ENCODE measurements at regions not wholly inside any gene's neighbourhood (a gene's known extent, or its start where the extent isn't known, plus 50 kb on each side); places are given as distances from the start of the nearest gene placed in this dataset.
A peak's percentile ranks its signal among the peaks of the same experiment; 100 is the strongest.

GRCh38 chr22:34934261-34934660, 131.7 kb upstream of the ISX start:
- H3K36me3 Mint-ChIP-seq (ENCODE audit: low read depth): no peaks in the 10 kb centered on the region
- H3K4me1 Mint-ChIP-seq: peaks cover 21% of the 10 kb centered on the region
- H3K27ac Mint-ChIP-seq: peak overlapping the region in 1 of 3 experiments; percentile 55
- H3K4me3 Mint-ChIP-seq: no peak overlapping the region
- H3K9me3 Mint-ChIP-seq: peaks cover 9% of the 10 kb centered on the region
- peaks cover 29% of the 10 kb centered on the region for H3K27me3 Mint-ChIP-seq (ENCODE audit: low read depth)
- TF ChIP-seq CTCF (IDR thresholded peaks at IDR 0.05; ENCODE audit: unreplicated experiment in 3 of 3): no peak

- H3K27me3 Mint-ChIP-seq (ENCODE audit: low read depth): peaks cover 5% of the 10 kb centered on the region
- H3K9me3 Mint-ChIP-seq: peaks cover 6% of the 10 kb centered on the region
- no peak overlapping the region for H3K4me3 Mint-ChIP-seq
- H3K4me1 Mint-ChIP-seq: no peaks in the 10 kb centered on the region
- H3K36me3 Mint-ChIP-seq (ENCODE audit: low read depth): no peaks in the 10 kb centered on the region
- TF ChIP-seq CTCF (IDR thresholded peaks at IDR 0.05; ENCODE audit: unreplicated experiment in 3 of 3): peak in 1 of 3 experiments; percentile 20
- no peak overlapping the region for H3K27ac Mint-ChIP-seq
Observed at GRCh38 chr22:34943830-34944229, 122.1 kb upstream of the ISX start.

GRCh38 chr22:34946339-34946985, 119.5 kb upstream of the ISX start:
- Mint-ChIP-seq H3K9me3 (no peaks in the 10 kb centered on the region), H3K4me1 (peaks cover 7% of the 10 kb centered on the region), H3K27me3 (ENCODE audit: low read depth) (peaks cover 5% of the 10 kb centered on the region), H3K27ac (no peak overlapping the region), H3K4me3 (no peak overlapping the region), H3K36me3 (ENCODE audit: low read depth) (no peaks in the 10 kb centered on the region)
- TF ChIP-seq CTCF (IDR thresholded peaks at IDR 0.05; ENCODE audit: unreplicated experiment in 3 of 3): no peak

GRCh38 chr22:34950489-34950888, 115.5 kb upstream of the ISX start:
- Mint-ChIP-seq H3K27ac (peak overlapping the region; percentile 60 to 80 (median 78)), H3K9me3 (no peaks in the 10 kb centered on the region), H3K27me3 (ENCODE audit: low read depth) (no peaks in the 10 kb centered on the region), H3K4me3 (no peak overlapping the region), H3K4me1 (peaks cover 7% of the 10 kb centered on the region), H3K36me3 (ENCODE audit: low read depth) (no peaks in the 10 kb centered on the region)
- TF ChIP-seq CTCF (IDR thresholded peaks at IDR 0.05; ENCODE audit: unreplicated experiment in 3 of 3): no peak

GRCh38 chr22:34951212-34951611, 114.7 kb upstream of the ISX start:
- no peaks in the 10 kb centered on the region for H3K9me3 Mint-ChIP-seq
- no peak for TF ChIP-seq CTCF (IDR thresholded peaks at IDR 0.05; ENCODE audit: unreplicated experiment in 3 of 3)
- peaks cover 7% of the 10 kb centered on the region for H3K4me1 Mint-ChIP-seq
- H3K27me3 Mint-ChIP-seq (ENCODE audit: low read depth): no peaks in the 10 kb centered on the region
- no peaks in the 10 kb centered on the region for H3K36me3 Mint-ChIP-seq (ENCODE audit: low read depth)
- H3K27ac Mint-ChIP-seq: peak overlapping the region in 1 of 3 experiments; percentile 60
- H3K4me3 Mint-ChIP-seq: no peak overlapping the region

- TF ChIP-seq CTCF (IDR thresholded peaks at IDR 0.05; ENCODE audit: unreplicated experiment in 3 of 3): no peak
Observed at GRCh38 chr22:34960005-34960404, 106.0 kb upstream of the ISX start.

More at GRCh38 chr22:34960005-34960404, 106.0 kb upstream of the ISX start:
- H3K9me3 Mint-ChIP-seq: peaks cover 6% of the 10 kb centered on the region
- no peaks in the 10 kb centered on the region for H3K27me3 Mint-ChIP-seq (ENCODE audit: low read depth)
- H3K4me1 Mint-ChIP-seq: peaks cover 9% of the 10 kb centered on the region
- no peak overlapping the region for H3K4me3 Mint-ChIP-seq
- no peaks in the 10 kb centered on the region for H3K36me3 Mint-ChIP-seq (ENCODE audit: low read depth)
- peak overlapping the region in 1 of 3 experiments; percentile 2 for H3K27ac Mint-ChIP-seq
